Raji (cell line): ENCODE measurements at regions not wholly inside any gene's neighbourhood (a gene's known extent, or its start where the extent isn't known, plus 50 kb on each side); places are given as distances from the start of the nearest gene placed in this dataset.

Source experiments
- POLR2A ChIP-seq: IDR thresholded peaks from 2 replicates; pipeline ENCODE4 v1.6.1; 2011; ENCODE audit warnings: low read depth, low read length, control low read depth; ENCODE audit not compliant: insufficient read depth

GRCh38 chr2:59385971-59386370 lies 1144.8 kb upstream of the FANCL start:
- no peak for TF ChIP-seq POLR2A

GRCh38 chr2:59383473-59383872 lies 1142.3 kb upstream of the FANCL start:
- TF ChIP-seq POLR2A: no peak

- TF ChIP-seq POLR2A: no peak
Measured at GRCh38 chr2:59378127-59378526, 1137.0 kb upstream of the FANCL start.

DNA sequence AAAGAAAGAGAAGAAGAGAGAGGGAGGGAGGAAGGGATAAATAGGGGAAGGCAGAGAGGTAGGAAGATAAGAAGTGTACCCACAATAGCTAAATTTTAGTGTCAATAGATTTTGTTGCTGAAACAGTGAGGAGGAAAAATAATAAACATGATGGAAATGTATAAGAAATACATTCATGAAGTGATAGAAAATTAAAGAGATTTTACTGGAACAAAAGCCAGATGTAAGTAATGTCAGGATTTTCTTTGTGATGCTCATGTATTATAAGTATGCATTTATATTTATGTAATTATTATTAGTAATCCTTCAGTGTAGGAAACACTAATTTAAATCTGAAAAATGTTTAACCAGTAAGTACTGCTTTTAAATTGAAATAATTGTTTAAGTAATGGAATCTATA lies 1125.2 kb upstream of the FANCL start:
- TF ChIP-seq POLR2A: no peak

DNA sequence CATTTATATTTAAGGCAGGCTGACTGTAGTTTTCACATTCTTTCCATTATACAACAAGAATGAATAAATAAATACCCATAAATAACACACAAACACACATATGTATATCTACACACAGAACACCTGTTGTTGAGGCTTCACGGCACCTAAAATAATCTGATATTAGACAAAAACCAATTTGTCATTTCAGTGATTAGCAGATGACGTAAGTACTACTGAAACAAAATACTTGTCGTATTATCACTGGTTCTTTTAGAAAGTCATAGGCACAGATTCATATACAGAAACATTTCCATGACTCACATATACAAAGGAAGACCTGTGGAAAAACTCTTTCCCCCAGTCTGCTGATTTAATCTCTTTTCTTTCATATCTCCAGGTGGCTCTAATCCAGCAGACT lies 1113.4 kb upstream of the FANCL start:
- TF ChIP-seq POLR2A: no peak

- no peak for TF ChIP-seq POLR2A
Measured at GRCh38 chr2:59353306-59353921, 1112.3 kb upstream of the FANCL start.

GRCh38 chr2:59342166-59342565 lies 1101.0 kb upstream of the FANCL start:
- TF ChIP-seq POLR2A: no peak

DNA sequence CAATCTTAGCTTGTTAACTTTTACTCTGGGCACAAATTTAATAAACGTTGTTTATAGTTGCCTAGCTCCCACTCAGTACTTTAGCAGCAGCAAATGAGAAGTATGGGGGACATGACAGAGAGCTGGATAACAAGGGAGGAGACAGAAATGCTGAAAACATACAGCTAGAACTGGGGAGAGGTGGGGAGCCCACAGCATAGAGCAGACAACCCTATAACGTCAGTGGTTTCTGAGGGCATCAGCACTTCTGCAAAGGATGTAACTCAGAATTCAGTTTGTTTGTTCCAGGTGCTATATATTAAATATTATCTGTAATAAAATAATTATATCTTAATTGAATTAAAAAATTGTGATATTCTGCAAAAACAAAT lies 1098.7 kb upstream of the FANCL start:
- TF ChIP-seq POLR2A: no peak

DNA sequence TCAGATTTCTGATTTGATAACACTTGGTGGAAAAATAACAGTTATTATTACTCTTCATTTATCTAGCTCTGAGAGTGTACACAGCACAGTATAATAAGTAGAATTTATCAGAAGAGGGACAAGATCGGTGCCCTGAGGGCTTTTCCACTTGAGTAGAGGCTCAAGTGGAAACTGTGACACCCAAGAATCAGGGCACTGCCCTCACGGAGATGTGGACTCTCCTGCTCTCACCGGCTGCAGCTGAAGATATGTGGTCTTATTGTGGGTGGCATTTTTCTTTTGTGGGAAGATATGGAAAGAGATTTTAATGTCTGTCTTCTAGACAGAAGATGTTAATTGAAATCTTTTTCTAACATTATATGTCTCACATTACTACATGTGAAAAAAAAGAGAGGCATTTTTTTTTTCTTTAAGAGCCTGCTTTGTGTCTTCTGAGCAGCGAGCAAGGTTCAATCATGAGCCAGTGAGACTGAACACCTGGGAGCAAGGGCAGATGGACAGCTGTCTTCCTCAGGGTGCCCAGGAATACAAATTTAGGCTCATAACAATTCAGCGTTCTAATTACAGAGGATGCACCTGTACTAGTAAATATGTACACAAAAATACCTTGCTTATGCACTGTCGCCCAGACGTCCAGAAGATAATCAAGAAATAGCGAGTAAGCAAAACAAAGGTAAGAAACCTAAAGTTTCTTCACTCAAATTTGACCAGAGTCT lies 1098.2 kb upstream of the FANCL start:
- no peak for TF ChIP-seq POLR2A

DNA sequence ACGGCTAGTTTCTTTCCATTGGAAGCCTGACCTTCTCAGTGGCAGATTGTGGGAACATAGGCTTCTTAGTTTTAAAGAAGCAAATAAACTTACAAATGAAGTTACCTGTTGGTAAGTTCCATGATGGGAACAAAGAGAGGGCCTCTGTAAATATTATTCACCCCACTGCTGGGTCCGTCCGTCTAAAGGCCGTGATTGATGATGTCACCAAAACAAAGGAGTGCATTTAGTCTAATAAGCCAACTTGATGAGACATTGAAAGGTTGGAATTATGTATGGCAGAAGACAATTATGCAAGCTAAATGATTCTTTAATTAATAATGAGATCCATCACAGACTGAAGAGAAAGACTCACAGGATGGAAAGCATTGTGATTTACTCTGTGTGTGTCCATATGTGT lies 1091.9 kb upstream of the FANCL start:
- no peak for TF ChIP-seq POLR2A

DNA sequence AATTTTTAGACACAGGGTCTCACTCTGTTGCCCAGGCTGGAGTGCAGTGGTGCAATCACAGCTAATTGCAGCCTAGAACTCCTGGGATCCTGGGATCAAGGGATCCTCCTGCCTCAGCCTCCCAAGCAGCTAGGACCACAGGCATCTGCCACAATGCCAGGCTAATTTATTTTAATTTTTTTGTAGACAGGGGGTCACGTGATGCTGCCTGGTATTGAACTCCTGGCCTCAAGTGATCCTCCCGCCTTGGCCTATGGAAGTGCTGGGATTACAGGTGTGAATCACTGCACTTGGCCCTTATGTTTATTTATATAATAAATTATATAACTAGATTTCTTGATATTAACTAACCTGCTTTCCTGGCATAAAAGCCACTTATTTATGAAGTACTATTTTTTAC lies 1081.7 kb upstream of the FANCL start:
- no peak for TF ChIP-seq POLR2A

GRCh38 chr2:59322005-59322404 lies 1080.9 kb upstream of the FANCL start:
- TF ChIP-seq POLR2A: no peak

- no peak for TF ChIP-seq POLR2A
Measured at GRCh38 chr2:59314031-59314766, 1073.1 kb upstream of the FANCL start.

- no peak for TF ChIP-seq POLR2A
Measured at GRCh38 chr2:59312967-59313940, 1072.1 kb upstream of the FANCL start.

DNA sequence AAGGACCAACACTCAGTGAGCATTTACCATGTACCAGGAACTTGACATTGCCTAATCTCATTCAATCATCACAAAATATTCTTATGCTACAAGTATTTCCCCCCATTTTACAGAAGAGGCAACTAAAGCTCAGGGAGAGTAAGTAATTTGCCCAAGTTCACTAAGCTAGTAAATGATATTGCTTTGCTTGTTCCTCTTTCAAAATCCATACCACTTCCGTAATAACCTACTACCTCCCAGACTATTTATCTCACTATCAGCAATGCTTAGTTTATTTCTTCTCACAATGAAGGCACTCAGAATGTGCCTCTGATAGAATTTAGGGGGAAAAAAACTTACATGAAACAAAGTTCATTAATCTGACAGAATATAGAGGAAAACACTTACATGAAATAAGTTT lies 1070.9 kb upstream of the FANCL start:
- no peak for TF ChIP-seq POLR2A
